Panc1 (cell line): ENCODE measurements at regions not wholly inside any gene's neighbourhood (a gene's known extent, or its start where the extent isn't known, plus 50 kb on each side); places are given as distances from the start of the nearest gene placed in this dataset.

Experiments
- CTCF ChIP-seq: fragments of 450-650 bp; IDR thresholded peaks from 2 replicates; pipeline ENCODE4 v1.5.1; 2017; ENCODE audit warnings: mild to moderate bottlenecking
- POLR2AphosphoS5 ChIP-seq: IDR thresholded peaks from 2 replicates; pipeline ENCODE4 v1.6.1; 2012; ENCODE audit warnings: mild to moderate bottlenecking, low read depth, low read length, moderate library complexity
- SIN3A ChIP-seq: IDR thresholded peaks from 2 replicates; pipeline ENCODE4 v1.6.1; 2012; ENCODE audit warnings: low read depth, mild to moderate bottlenecking, low read length, moderate library complexity, borderline replicate concordance; ENCODE audit not compliant: insufficient read depth
- TCF7L2 ChIP-seq: IDR thresholded peaks from 2 replicates; pipeline ENCODE4 v1.6.1; 2011; ENCODE audit warnings: mild to moderate bottlenecking, low read depth, low read length, inconsistent platforms

- no peak for TF ChIP-seq CTCF
- TF ChIP-seq POLR2AphosphoS5: no peak
- no peak for TF ChIP-seq TCF7L2
- no peak for TF ChIP-seq SIN3A
Measured at GRCh38 chr11:107276077-107276476, 181.5 kb downstream of the CWF19L2 start.
